Neural progenitor cell (in vitro differentiated cells): ENCODE measurements at regions not wholly inside any gene's neighbourhood (a gene's known extent, or its start where the extent isn't known, plus 50 kb on each side); places are given as distances from the start of the nearest gene placed in this dataset.

ENCODE experiments used
- CTCF ChIP-seq: fragments of 200-600 bp; sonication (generic); IDR thresholded peaks from 2 replicates; pipeline ENCODE4 v1.5.1; 2017; ENCODE audit warnings: antibody characterized with exemption, mild to moderate bottlenecking
- EZH2 ChIP-seq: fragments of 200-600 bp; sonication (generic); IDR thresholded peaks from 2 replicates; pipeline ENCODE4 v1.6.1; 2017; ENCODE audit warnings: antibody characterized with exemption, mild to moderate bottlenecking, moderate library complexity

DNA sequence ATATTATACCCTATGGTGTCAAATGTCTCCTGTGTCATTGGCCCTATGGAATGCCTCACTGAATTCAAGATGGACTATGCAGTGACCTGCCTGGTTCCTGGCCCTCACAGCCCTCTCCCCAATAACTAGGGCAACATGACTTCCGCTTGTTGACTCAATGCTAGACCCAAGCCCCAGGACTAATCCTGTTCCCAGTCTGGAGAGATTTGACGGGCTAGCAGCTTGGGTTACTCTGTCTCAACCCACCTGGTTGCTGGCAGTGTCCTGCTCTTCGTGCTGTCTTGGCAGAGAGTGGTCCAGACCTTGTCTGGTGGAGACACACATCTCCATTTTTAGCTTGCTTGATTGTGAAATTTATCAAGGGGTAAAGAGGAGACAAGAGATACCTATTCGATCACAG lies 135.8 kb upstream of the HES1 start:
- TF ChIP-seq CTCF (no peak), EZH2 (no peak)
